PC-9 (cell line): ENCODE measurements at regions not wholly inside any gene's neighbourhood (a gene's known extent, or its start where the extent isn't known, plus 50 kb on each side); places are given as distances from the start of the nearest gene placed in this dataset.

Experiments
- BruUV-seq: library from RNA; stranded (reverse); fragments of 400-500 nt; replicated peaks from 2 replicates; lab custom pipeline; 2021; lab: Mats Ljungman, UMichigan
- CTCF ChIA-PET: fragments of 300-600 bp; sonication (Branson Sonifier 250); formaldehyde crosslinking; loops from one replicate; lab custom pipeline; 2022; ENCODE audit warnings: antibody characterized with exemption; lab: Charles Lee
- POLR2A ChIA-PET: fragments of 300-600 bp; sonication (Branson Sonifier 250); formaldehyde crosslinking; loops from one replicate; lab custom pipeline; 2022; ENCODE audit warnings: antibody characterized with exemption; ENCODE audit not compliant: unreplicated experiment; lab: Charles Lee
- DNase-seq, 2 experiments: peaks; one replicate each; pipeline versions ENCODE4 v3.0.0 to v3.0.0-alpha.2; 2015 to 2022; ENCODE audit warnings: mixed read lengths in 1 of 2
- H2AFZ ChIP-seq: fragments of 200-600 bp; sonication (generic); 2 replicates; pipeline ENCODE4 v1.8.1; 2017; ENCODE audit warnings: antibody characterized with exemption
- H3F3A ChIP-seq: fragments of 200-600 bp; sonication (generic); 2 replicates; pipeline ENCODE4 v1.8.1; 2017; ENCODE audit warnings: antibody characterized with exemption, mild to moderate bottlenecking, low read depth; ENCODE audit not compliant: insufficient read depth
- H3K27ac ChIP-seq: fragments of 200-600 bp; sonication (generic); 2 replicates; pipeline ENCODE4 v1.6.1; 2016; ENCODE audit warnings: mixed run types
- H3K27me3 ChIP-seq: fragments of 200-600 bp; sonication (generic); 2 replicates; pipeline ENCODE4 v1.6.1; 2016; ENCODE audit warnings: low read depth, mixed run types; ENCODE audit not compliant: insufficient read depth
- H3K36me3 ChIP-seq: fragments of 200-600 bp; sonication (generic); 2 replicates; pipeline ENCODE4 v1.6.1; 2016; ENCODE audit warnings: low read depth, mixed run types
- H3K4me1 ChIP-seq: fragments of 200-600 bp; sonication (generic); replicated peaks from 2 replicates; pipeline ENCODE4 v1.6.1; 2016; ENCODE audit warnings: mixed run types; ENCODE audit not compliant: insufficient read depth
- H3K4me2 ChIP-seq: fragments of 200-600 bp; sonication (generic); 2 replicates; pipeline ENCODE4 v1.6.1; 2017; ENCODE audit warnings: mixed run types
- H3K4me3 ChIP-seq: fragments of 200-600 bp; sonication (generic); 2 replicates; pipeline ENCODE4 v1.6.1; 2016; ENCODE audit warnings: mixed run types
- H3K79me2 ChIP-seq: fragments of 200-600 bp; sonication (generic); 2 replicates; pipeline ENCODE4 v1.6.1; 2017; ENCODE audit warnings: low read depth, mixed run types
- H3K9me2 ChIP-seq: fragments of 200-600 bp; sonication (generic); 2 replicates; pipeline ENCODE4 v1.8.1; 2017; ENCODE audit warnings: mild to moderate bottlenecking; ENCODE audit not compliant: insufficient read depth
- H3K9me3 ChIP-seq: fragments of 200-600 bp; sonication (generic); 2 replicates; pipeline ENCODE4 v1.8.1; 2016; ENCODE audit warnings: low read depth; ENCODE audit not compliant: insufficient read depth
- H4K20me1 ChIP-seq: fragments of 200-600 bp; sonication (generic); 2 replicates; pipeline ENCODE4 v1.8.1; 2017; ENCODE audit not compliant: insufficient read depth
- EZH2 ChIP-seq: fragments of 200-600 bp; sonication (generic); IDR thresholded peaks from 2 replicates; pipeline ENCODE4 v1.8.0; 2017; ENCODE audit warnings: antibody characterized with exemption, low read depth
- intact Hi-C: fragments of 100-400 bp; cut with micrococcal nuclease; formaldehyde crosslinking; loops from one replicate; pipeline ENCODE4 v1.10.0; 2022; ENCODE audit not compliant: unreplicated experiment
- TF ChIP-seq, protein P1 (sequence below): fragments of 200-600 bp; sonication (generic); conservative IDR thresholded peaks from 2 replicates; pipeline ENCODE4 v1.6.1; 2017; ENCODE audit warnings: mixed run types, antibody characterized with exemption, mild to moderate bottlenecking, moderate library complexity

DNA sequence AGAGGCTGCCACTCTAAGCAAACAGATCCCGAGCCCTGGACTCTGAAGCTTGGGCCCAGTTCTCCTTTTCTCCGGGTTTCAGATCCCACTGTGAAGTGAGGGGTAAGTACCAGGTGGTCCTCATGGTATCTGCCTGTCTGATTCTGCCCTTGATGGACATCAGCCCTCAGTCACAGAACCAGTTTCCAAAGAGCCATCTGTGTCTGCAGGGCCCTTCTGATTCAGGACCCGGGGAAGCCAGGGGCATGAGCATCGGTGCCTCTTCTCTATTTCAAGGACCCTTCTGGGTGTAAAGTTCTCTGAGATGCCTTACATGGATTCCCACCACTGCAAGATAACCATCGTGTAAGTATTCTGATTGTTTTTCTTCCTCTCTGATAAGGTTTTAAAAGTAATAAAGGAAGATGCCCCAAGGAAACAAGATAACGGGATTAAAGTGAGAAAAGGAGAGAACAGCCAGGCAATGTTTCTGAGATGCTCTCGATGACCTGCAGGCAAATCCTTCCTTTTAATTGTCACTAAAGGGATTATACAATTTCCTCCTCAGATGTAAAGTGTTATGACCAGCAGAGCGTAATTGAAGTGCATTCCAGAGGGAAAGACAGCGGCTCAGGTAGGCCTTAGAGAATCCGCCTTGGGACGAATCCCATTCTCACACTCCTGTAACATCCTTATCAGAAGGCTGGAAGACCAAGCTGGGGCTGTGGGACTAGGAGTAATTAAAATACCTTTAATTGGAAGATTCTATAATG is 924.3 kb downstream of the TBC1D22A start:
- Histone ChIP-seq H3K4me3 (no peak overlapping the region), H3K4me1 (no peaks in the 10 kb centered on the region), H2AFZ (no peak overlapping the region), H3K27me3 (no peaks in the 10 kb centered on the region), H3K36me3 (peaks cover 6% of the 10 kb centered on the region; the same call in 1 of the 2 replicates), H4K20me1 (no peaks in the 10 kb centered on the region), H3K27ac (no peak overlapping the region), H3K79me2 (no peaks in the 10 kb centered on the region), H3K9me2 (no peaks in the 10 kb centered on the region), H3K9me3 (no peaks in the 10 kb centered on the region; the same call in 1 of the 2 replicates), H3K4me2 (no peak overlapping the region), H3F3A (no peaks in the 10 kb centered on the region)
- BruUV-seq: no TSS peak
- TF ChIP-seq EZH2: no peak
- TF ChIP-seq, protein P1, sequence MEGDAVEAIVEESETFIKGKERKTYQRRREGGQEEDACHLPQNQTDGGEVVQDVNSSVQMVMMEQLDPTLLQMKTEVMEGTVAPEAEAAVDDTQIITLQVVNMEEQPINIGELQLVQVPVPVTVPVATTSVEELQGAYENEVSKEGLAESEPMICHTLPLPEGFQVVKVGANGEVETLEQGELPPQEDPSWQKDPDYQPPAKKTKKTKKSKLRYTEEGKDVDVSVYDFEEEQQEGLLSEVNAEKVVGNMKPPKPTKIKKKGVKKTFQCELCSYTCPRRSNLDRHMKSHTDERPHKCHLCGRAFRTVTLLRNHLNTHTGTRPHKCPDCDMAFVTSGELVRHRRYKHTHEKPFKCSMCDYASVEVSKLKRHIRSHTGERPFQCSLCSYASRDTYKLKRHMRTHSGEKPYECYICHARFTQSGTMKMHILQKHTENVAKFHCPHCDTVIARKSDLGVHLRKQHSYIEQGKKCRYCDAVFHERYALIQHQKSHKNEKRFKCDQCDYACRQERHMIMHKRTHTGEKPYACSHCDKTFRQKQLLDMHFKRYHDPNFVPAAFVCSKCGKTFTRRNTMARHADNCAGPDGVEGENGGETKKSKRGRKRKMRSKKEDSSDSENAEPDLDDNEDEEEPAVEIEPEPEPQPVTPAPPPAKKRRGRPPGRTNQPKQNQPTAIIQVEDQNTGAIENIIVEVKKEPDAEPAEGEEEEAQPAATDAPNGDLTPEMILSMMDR: no peak
- CTCF ChIA-PET: no interaction called here
- POLR2A ChIA-PET: no interaction called here
- no peak for DNase-seq
- intact Hi-C loops: no loop called here

DNA sequence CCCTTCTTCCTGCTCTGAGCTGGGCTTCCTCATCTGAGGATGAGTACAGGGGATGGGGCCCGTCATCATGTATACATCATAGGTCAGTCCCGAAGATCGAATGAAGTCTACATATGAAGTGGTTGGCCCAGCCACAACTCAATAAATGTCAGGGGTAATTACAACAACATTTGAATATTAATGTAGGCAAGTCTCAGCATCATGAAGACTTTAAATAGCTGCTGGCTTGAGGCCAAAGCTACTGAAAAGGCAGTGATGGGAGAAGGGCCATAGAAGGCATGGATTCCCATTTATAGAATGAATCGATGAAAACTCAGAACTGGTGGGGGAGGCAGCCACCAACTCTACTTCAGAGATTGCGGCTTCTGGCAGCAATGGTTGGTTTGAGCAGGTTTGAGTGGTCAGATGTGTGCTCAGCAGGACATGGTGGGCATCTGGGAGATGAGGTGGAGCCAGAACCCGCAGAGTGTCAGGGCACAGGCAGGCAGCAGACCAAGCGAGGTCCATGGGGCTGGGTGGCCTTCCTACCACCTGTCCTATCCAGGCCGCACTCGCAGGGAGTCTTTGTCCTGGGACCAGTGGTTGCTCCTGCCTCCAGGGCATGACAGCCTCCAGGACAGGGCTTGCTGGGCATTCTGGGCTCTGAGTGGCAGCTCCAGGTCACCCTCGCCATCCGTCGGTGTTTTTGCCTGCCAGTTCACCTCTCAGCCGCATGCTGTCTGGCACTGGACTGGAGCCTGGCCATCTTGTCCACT is 919.1 kb downstream of the TBC1D22A start:
- no peaks in the 10 kb centered on the region for H3K27me3 ChIP-seq

DNA sequence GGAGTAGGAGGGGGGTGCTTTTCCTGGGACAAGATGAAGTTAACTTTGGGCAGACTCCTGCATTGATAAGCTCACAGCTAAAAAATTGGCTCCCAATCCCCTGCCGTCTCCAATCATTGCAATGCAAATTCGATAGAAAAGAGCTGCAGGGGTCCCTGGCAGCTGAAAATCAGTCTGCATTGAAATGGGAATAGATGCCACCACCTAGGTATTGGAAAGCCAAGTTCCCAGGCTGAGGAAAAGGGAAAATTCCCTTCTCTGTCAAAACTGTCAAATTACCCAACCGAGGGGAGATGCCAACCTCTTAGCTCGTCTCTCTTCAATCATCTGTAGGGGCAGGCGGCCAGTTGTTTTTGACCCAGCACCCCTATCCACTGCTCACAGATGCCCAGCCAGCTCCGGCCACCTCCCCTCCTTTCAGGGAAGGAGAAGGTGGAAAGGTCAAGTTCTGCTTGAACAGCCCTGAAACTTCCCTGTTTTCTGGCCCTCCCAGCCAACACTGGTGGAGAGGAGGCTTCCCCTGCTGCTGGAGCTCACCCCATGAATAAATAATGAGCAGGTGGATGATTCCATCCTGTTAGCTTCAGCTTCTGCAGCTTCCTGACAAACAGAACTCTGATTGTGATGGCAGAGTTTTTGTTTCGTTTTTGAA is 916.3 kb downstream of the TBC1D22A start:
- POLR2A ChIA-PET: no interaction called here
- Histone ChIP-seq H3K9me2 (no peaks in the 10 kb centered on the region), H3F3A (no peaks in the 10 kb centered on the region), H3K27me3 (no peaks in the 10 kb centered on the region), H3K4me2 (no peak overlapping the region), H3K4me1 (no peaks in the 10 kb centered on the region), H3K4me3 (no peak overlapping the region), H2AFZ (no peak overlapping the region), H3K27ac (no peak overlapping the region), H3K36me3 (no peaks in the 10 kb centered on the region), H4K20me1 (0 out of 2 replicates have a peak, but pooled peaks cover 3% of the 10 kb centered on the region), H3K9me3 (no peaks in the 10 kb centered on the region), H3K79me2 (no peaks in the 10 kb centered on the region)
- TF ChIP-seq, protein P1: no peak
- no peak for TF ChIP-seq EZH2
- intact Hi-C loops: no loop called here
- no peak for DNase-seq
- no TSS peak for BruUV-seq
- CTCF ChIA-PET: interaction anchor here (0.5 to 0.7 kb wide), 2 partner anchors 65 to 193 kb away, joined by 4 to 6 read pairs; no protein-coding TSS in a partner anchor

More for the DNA sequence above, 919.1 kb downstream of the TBC1D22A start:
- H3K9me2 ChIP-seq: no peaks in the 10 kb centered on the region
- no peaks in the 10 kb centered on the region; the same call in 1 of the 2 replicates for H3K9me3 ChIP-seq
- DNase-seq: no peak
- BruUV-seq: no TSS peak
- ChIA-PET CTCF (no interaction called here), POLR2A (no interaction called here)
- intact Hi-C loops: no loop called here
- no peaks in the 10 kb centered on the region for H3K79me2 ChIP-seq
- H3F3A ChIP-seq: no peaks in the 10 kb centered on the region
- H3K4me2 ChIP-seq: no peak overlapping the region
- no peak overlapping the region for H3K4me3 ChIP-seq
- H3K36me3 ChIP-seq: peaks cover 6% of the 10 kb centered on the region; the same call in 1 of the 2 replicates
- no peaks in the 10 kb centered on the region for H3K4me1 ChIP-seq
- no peak overlapping the region for H2AFZ ChIP-seq
- H4K20me1 ChIP-seq: 0 out of 2 replicates have a peak, but pooled peaks cover 2% of the 10 kb centered on the region
- no peak overlapping the region for H3K27ac ChIP-seq
- no peak for TF ChIP-seq EZH2
- TF ChIP-seq, protein P1: no peak
